Esophagus (tissue), 2 donors: ENCODE measurements at regions not wholly inside any gene's neighbourhood (a gene's known extent, or its start where the extent isn't known, plus 50 kb on each side); places are given as distances from the start of the nearest gene placed in this dataset.

Experiments
- H3K27ac ChIP-seq, 2 donors: one replicate each; pipeline ENCODE4 v1.5.1; 2013; ENCODE audit warnings: low read depth in 2 of 2, mild to moderate bottlenecking in 2 of 2, inconsistent platforms in 1 of 2, low read length in 1 of 2, moderate library complexity in 1 of 2
- H3K27me3 ChIP-seq, 2 donors: one replicate each; pipeline ENCODE4 v1.6.1; 2013; ENCODE audit warnings: low read length in 2 of 2, control low read depth in 1 of 2, mild to moderate bottlenecking in 1 of 2; ENCODE audit not compliant: insufficient read depth in 2 of 2, control insufficient read depth in 1 of 2
- H3K36me3 ChIP-seq, 2 donors: one replicate each; pipeline ENCODE4 v1.6.1; 2013; ENCODE audit warnings: low read length in 1 of 2; ENCODE audit not compliant: control insufficient read depth in 2 of 2, insufficient read depth in 2 of 2
- H3K4me1 ChIP-seq, 2 donors: one replicate each; pipeline ENCODE4 v1.6.1; 2013; ENCODE audit warnings: low read length in 1 of 2; ENCODE audit not compliant: control insufficient read depth in 2 of 2, insufficient read depth in 2 of 2
- H3K4me3 ChIP-seq, 2 donors: one replicate each; pipeline ENCODE4 v1.5.1; 2013; ENCODE audit warnings: low read length in 2 of 2, mild to moderate bottlenecking in 2 of 2, low read depth in 1 of 2, moderate library complexity in 1 of 2
- H3K9me3 ChIP-seq, 2 donors: one replicate each; pipeline ENCODE4 v1.6.1; 2013; ENCODE audit warnings: mild to moderate bottlenecking in 2 of 2, low read depth in 1 of 2, low read length in 1 of 2, moderate library complexity in 1 of 2; ENCODE audit not compliant: control insufficient read depth in 2 of 2, insufficient read depth in 1 of 2
- WGBS, 2 donors: extraction: QIAGEN DNeasy Blood & Tissue Kit; methylation state at CpG; one replicate each; pipeline ENCODE4 v1.1.7; 2013; 5-methylcytosine and 5-hydroxymethylcytosine counted together
- donor health status: healthy with polysubstance abuse.
- donor health status: Bipolar disorder and iron deficiency.

GRCh38 chr2:41877114-41877678 lies 170.6 kb upstream of the PKDCC start:
- H3K4me1 ChIP-seq = no peaks in the 10 kb centered on the region
- H3K9me3 ChIP-seq = no peaks in the 10 kb centered on the region
- no peak overlapping the region for H3K4me3 ChIP-seq
- H3K27me3 ChIP-seq = no peaks in the 10 kb centered on the region
- no peak overlapping the region for H3K27ac ChIP-seq
- 78 to 88% methylated on average over 14 of the region's 14 CpGs for WGBS, 2 donors
- no peaks in the 10 kb centered on the region for H3K36me3 ChIP-seq

GRCh38 chr2:41878056-41878455 lies 169.8 kb upstream of the PKDCC start:
- H3K9me3 ChIP-seq = no peaks in the 10 kb centered on the region
- no peaks in the 10 kb centered on the region for H3K4me1 ChIP-seq
- no peak overlapping the region for H3K27ac ChIP-seq
- H3K36me3 ChIP-seq = no peaks in the 10 kb centered on the region
- H3K27me3 ChIP-seq = no peaks in the 10 kb centered on the region
- 92 to 93% methylated on average over 10 of the region's 10 CpGs for WGBS, 2 donors
- H3K4me3 ChIP-seq = no peak overlapping the region

- H3K4me3 ChIP-seq = no peak overlapping the region
- 68 to 70% methylated on average over 11 of the region's 11 CpGs for WGBS, 2 donors
- no peaks in the 10 kb centered on the region for H3K36me3 ChIP-seq
- H3K9me3 ChIP-seq = no peaks in the 10 kb centered on the region
- no peaks in the 10 kb centered on the region for H3K27me3 ChIP-seq
- no peak overlapping the region for H3K27ac ChIP-seq
- no peaks in the 10 kb centered on the region for H3K4me1 ChIP-seq
These were observed 169.0 kb upstream of the PKDCC start for GRCh38 chr2:41878716-41879234.

- Histone ChIP-seq H3K36me3 (no peaks in the 10 kb centered on the region), H3K4me1 (no peaks in the 10 kb centered on the region), H3K27me3 (no peaks in the 10 kb centered on the region), H3K4me3 (no peak overlapping the region), H3K9me3 (no peaks in the 10 kb centered on the region), H3K27ac (no peak overlapping the region)
- WGBS, 2 donors = 57 to 67% methylated on average over 10 of the region's 10 CpGs
These were observed 168.4 kb upstream of the PKDCC start for GRCh38 chr2:41879235-41879916.

- no peaks in the 10 kb centered on the region for H3K9me3 ChIP-seq
- H3K4me1 ChIP-seq = no peaks in the 10 kb centered on the region
- no peaks in the 10 kb centered on the region for H3K36me3 ChIP-seq
- no peak overlapping the region for H3K4me3 ChIP-seq
- H3K27me3 ChIP-seq = no peaks in the 10 kb centered on the region
- WGBS, 2 donors = 81% methylated on average over 3 of the region's 3 CpGs
- H3K27ac ChIP-seq = no peak overlapping the region
These were observed 167.1 kb upstream of the PKDCC start for GRCh38 chr2:41880561-41881243.

- Histone ChIP-seq H3K4me1 (no peaks in the 10 kb centered on the region), H3K27ac (no peak overlapping the region), H3K9me3 (no peaks in the 10 kb centered on the region), H3K36me3 (no peaks in the 10 kb centered on the region), H3K27me3 (no peaks in the 10 kb centered on the region), H3K4me3 (no peak overlapping the region)
- 79 to 85% methylated on average over 3 of the region's 3 CpGs for WGBS, 2 donors
These were observed 166.6 kb upstream of the PKDCC start for GRCh38 chr2:41881249-41881648.

GRCh38 chr2:41884718-41885117 lies 163.1 kb upstream of the PKDCC start:
- Histone ChIP-seq H3K9me3 (no peaks in the 10 kb centered on the region), H3K27ac (no peak overlapping the region), H3K36me3 (no peaks in the 10 kb centered on the region), H3K4me1 (no peaks in the 10 kb centered on the region), H3K4me3 (no peak overlapping the region), H3K27me3 (no peaks in the 10 kb centered on the region)
- 81 to 84% methylated on average over 5 of the region's 5 CpGs for WGBS, 2 donors

GRCh38 chr2:41886145-41886664 lies 161.6 kb upstream of the PKDCC start:
- H3K9me3 ChIP-seq = no peaks in the 10 kb centered on the region
- no peaks in the 10 kb centered on the region for H3K36me3 ChIP-seq
- H3K27ac ChIP-seq = no peak overlapping the region
- no peak overlapping the region for H3K4me3 ChIP-seq
- H3K4me1 ChIP-seq = no peaks in the 10 kb centered on the region
- 77 to 87% methylated on average over 2 of the region's 2 CpGs for WGBS, 2 donors
- no peaks in the 10 kb centered on the region for H3K27me3 ChIP-seq

GRCh38 chr2:41886757-41887156 lies 161.1 kb upstream of the PKDCC start:
- H3K4me1 ChIP-seq = no peaks in the 10 kb centered on the region
- WGBS, 2 donors = 41 to 51% methylated on average over 2 of the region's 2 CpGs

More at GRCh38 chr2:41886757-41887156, 161.1 kb upstream of the PKDCC start:
- no peak overlapping the region for H3K27ac ChIP-seq
- H3K4me3 ChIP-seq = no peak overlapping the region
- no peaks in the 10 kb centered on the region for H3K36me3 ChIP-seq
- H3K9me3 ChIP-seq = no peaks in the 10 kb centered on the region
- no peaks in the 10 kb centered on the region for H3K27me3 ChIP-seq
